ENCODE measurements at regions not wholly inside any gene's neighbourhood (a gene's known extent, or its start where the extent isn't known, plus 50 kb on each side); places are given as distances from the start of the nearest gene placed in this dataset.

- TF ChIP-seq, protein P1, sequence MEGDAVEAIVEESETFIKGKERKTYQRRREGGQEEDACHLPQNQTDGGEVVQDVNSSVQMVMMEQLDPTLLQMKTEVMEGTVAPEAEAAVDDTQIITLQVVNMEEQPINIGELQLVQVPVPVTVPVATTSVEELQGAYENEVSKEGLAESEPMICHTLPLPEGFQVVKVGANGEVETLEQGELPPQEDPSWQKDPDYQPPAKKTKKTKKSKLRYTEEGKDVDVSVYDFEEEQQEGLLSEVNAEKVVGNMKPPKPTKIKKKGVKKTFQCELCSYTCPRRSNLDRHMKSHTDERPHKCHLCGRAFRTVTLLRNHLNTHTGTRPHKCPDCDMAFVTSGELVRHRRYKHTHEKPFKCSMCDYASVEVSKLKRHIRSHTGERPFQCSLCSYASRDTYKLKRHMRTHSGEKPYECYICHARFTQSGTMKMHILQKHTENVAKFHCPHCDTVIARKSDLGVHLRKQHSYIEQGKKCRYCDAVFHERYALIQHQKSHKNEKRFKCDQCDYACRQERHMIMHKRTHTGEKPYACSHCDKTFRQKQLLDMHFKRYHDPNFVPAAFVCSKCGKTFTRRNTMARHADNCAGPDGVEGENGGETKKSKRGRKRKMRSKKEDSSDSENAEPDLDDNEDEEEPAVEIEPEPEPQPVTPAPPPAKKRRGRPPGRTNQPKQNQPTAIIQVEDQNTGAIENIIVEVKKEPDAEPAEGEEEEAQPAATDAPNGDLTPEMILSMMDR (IDR thresholded peaks at IDR 0.05): no peak
- no peak for TF ChIP-seq POLR2AphosphoS5 (IDR thresholded peaks at IDR 0.05; ENCODE audit: insufficient read depth in 1 of 2, low read depth in 1 of 2)
- TF ChIP-seq POLR2A (IDR thresholded peaks at IDR 0.05): no peak
Observed at GRCh38 chr1:245025525-245025924, 129.3 kb upstream of the KIF26B start.
